NCI-H510A (cell line): ENCODE measurements at regions not wholly inside any gene's neighbourhood (a gene's known extent, or its start where the extent isn't known, plus 50 kb on each side); places are given as distances from the start of the nearest gene placed in this dataset.
"Not testable (repeated sequence)": the region's sequence is repeated elsewhere in the genome, so short reads cannot be mapped to it uniquely, and the experiment has no call there.

ENCODE experiments used
- DNase-seq: peaks from one replicate; lab custom pipeline; 2025; lab: John Stamatoyannopoulos, UW

- no peak for DNase-seq
These were observed 262.8 kb upstream of the RFC3 start for GRCh38 chr13:33554919-33555791.

GRCh38 chr13:33556828-33557227 is 261.1 kb upstream of the RFC3 start:
- no peak for DNase-seq

GRCh38 chr13:33560726-33561125 is 257.2 kb upstream of the RFC3 start:
- DNase-seq: no peak

- no peak for DNase-seq
These were observed 256.3 kb upstream of the RFC3 start for GRCh38 chr13:33561627-33562026.

- no peak for DNase-seq
These were observed 246.3 kb upstream of the RFC3 start for GRCh38 chr13:33571618-33572017.

- DNase-seq: not testable (repeated sequence)
These were observed 245.6 kb upstream of the RFC3 start for GRCh38 chr13:33572322-33572721.

GRCh38 chr13:33575378-33575777 is 242.6 kb upstream of the RFC3 start:
- DNase-seq: no peak

GRCh38 chr13:33577007-33577406 is 240.9 kb upstream of the RFC3 start:
- DNase-seq: no peak

GRCh38 chr13:33578786-33579185 is 239.2 kb upstream of the RFC3 start:
- no peak for DNase-seq

- no peak for DNase-seq
These were observed 235.8 kb upstream of the RFC3 start for GRCh38 chr13:33582121-33582520.

- no peak for DNase-seq
These were observed 234.6 kb upstream of the RFC3 start for GRCh38 chr13:33583398-33583797.

GRCh38 chr13:33590936-33591335 is 227.0 kb upstream of the RFC3 start:
- DNase-seq: no peak

- no peak for DNase-seq
These were observed 211.3 kb upstream of the RFC3 start for GRCh38 chr13:33606692-33607091.

- no peak for DNase-seq
These were observed 207.4 kb upstream of the RFC3 start for GRCh38 chr13:33610438-33611120.

- no peak for DNase-seq
These were observed 206.7 kb upstream of the RFC3 start for GRCh38 chr13:33611121-33611805.

- DNase-seq: no peak
These were observed 205.0 kb upstream of the RFC3 start for GRCh38 chr13:33612641-33613638.

GRCh38 chr13:33615436-33615835 is 202.5 kb upstream of the RFC3 start:
- DNase-seq: no peak

GRCh38 chr13:33616130-33616529 is 201.8 kb upstream of the RFC3 start:
- DNase-seq: no peak

GRCh38 chr13:33617055-33617454 is 200.9 kb upstream of the RFC3 start:
- no peak for DNase-seq

- DNase-seq: no peak
These were observed 193.7 kb upstream of the RFC3 start for GRCh38 chr13:33624253-33624652.

GRCh38 chr13:33624740-33625139 is 193.2 kb upstream of the RFC3 start:
- no peak for DNase-seq

- no peak for DNase-seq
These were observed 191.5 kb upstream of the RFC3 start for GRCh38 chr13:33626407-33626806.
